GM21619 (cell line): ENCODE measurements at regions not wholly inside any gene's neighbourhood (a gene's known extent, or its start where the extent isn't known, plus 50 kb on each side); places are given as distances from the start of the nearest gene placed in this dataset.
"Not testable (repeated sequence)": the region's sequence is repeated elsewhere in the genome, so short reads cannot be mapped to it uniquely, and the experiment has no call there.

Source experiments
- ATAC-seq: cut with Tn5 transposase; IDR thresholded peaks from one replicate; pipeline ENCODE4 v1.9.1; 2021; ENCODE audit not compliant: unreplicated experiment

DNA sequence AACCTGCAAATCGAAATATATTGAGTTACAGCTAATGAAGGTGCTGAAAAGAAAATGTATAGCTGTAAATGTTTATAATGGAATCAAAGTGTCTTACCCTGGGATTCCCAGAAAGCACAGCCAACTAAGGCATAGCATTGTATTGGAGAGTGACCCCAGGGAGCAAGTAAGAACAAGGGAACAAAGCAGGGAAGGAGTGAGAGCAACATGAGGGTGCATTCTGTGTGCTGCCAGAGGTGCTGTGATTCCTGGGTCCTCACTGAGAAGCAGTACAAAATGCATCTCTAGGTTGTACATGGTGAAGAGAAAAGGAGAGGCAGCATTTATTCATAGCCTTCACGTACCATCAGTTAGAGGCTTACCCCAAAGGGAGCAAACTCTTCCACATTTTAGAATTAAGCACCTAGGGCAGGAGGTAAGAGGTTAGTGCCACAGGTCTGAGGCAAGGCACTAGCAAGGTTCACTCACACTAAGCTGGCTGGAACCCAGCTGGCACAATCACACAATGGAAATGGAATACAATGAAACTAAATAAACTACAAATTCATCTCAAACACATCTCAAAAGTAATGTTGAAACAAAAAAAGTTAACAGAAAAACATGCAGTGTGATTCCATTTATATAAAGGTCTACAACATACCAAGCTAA, 151.5 kb upstream of the C2CD4B start:
- no peak for ATAC-seq

DNA sequence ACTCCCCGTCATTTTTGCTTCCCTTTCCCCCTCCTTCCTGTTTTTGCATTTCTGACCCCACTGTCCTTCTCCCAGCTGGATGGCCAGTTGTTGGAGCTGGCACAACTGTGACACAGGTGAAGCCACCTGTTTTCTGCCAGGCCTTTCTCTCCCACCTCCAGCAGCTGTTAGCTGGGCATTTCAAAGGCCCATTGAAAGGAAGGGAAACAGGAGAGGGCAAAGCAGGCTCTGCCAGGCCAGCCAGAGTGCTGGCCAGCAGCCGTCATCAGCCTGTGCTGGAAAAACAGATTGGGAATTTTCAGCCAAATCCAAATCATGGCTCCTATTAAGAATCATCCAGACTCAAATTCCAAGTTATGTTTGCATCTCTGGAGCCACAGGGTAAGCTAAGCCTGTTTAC, 155.2 kb upstream of the C2CD4B start:
- no peak for ATAC-seq

GRCh38 chr15:62323353-62323890, 158.3 kb upstream of the C2CD4B start:
- ATAC-seq, result no peak

- no peak for ATAC-seq
These were observed 159.3 kb upstream of the C2CD4B start for GRCh38 chr15:62324382-62324781.

DNA sequence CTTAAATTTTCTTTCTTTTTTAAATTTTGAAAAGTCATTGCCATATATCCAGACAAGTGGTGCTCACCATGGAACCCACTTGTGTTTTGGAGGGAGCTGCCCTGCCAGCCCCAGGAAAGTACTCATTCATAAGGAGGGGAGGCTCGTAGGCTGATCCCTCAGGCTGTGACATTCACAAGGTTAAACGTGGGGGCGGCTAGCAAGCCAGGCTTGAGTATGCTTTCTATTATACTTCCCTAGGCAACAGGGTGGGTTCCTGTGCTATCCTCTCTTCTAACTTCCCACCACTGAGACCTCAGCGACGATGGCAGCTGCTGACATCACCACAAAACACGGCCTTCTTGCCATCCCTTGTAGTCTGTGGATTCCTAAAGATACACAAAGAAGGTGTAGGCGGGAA, 160.5 kb upstream of the C2CD4B start:
- no peak for ATAC-seq

DNA sequence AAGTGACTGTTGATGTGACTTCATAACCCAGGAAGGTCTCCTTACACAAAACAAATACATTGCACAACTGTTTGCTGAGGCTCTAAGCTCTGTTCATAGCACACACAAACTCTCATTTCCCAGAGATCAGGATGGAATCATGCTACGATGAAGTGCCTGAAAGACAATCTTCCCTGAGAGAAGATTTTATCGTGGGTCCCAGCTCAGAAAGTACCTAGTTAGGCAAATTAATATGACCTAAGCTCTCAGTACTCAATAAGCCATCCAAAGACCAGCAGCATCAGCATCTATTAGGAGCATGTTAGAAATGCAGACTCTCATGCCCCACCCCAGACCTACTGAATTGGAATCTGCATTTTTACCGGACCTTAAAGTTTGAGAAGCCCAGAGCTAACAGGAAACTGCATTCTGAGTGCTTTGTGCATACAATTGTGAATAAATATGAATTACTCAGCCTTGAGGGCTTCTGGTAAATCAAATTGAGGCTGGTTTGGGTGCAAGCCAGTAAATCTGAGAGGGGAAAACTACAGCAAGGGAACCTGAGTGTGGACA, 161.5 kb upstream of the C2CD4B start:
- ATAC-seq, result no peak

DNA sequence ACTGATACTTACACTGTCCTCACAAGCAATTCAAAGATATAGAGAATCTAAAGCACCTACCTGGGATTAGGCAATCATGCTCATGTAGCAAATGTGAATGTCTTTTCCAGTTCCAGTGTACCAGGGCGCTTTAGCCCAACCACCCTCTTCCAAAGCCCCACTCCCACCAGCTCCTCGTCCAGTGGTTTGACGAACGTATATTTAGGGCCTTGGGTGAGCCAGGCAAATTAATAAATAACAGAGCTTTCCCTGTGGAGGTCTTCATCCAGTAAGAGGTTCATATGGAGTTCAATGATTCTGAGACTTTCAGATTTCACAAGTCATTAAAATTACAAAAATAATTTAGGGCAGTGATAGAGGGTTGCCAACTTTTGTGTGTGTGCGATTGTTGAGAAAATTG, 162.3 kb upstream of the C2CD4B start:
- ATAC-seq, result no peak

DNA sequence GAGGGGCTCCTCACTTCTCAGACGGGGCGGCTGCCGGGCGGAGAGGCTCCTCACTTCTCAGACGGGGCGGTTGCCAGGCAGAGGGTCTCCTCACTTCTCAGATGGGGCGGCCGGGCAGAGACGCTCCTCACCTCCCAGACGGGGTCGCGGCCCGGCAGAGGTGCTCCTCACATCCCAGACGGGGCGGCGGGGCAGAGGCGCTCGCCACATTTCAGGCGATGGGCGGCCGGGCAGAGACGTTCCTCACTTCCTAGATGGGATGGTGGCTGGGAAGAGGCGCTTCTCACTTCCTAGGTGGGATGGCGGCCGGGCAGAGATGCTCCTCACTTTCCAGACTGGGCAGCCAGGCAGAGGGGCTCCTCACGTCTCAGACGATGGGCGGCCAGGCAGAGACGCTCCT, 167.4 kb upstream of the C2CD4B start:
- not testable (repeated sequence) for ATAC-seq

DNA sequence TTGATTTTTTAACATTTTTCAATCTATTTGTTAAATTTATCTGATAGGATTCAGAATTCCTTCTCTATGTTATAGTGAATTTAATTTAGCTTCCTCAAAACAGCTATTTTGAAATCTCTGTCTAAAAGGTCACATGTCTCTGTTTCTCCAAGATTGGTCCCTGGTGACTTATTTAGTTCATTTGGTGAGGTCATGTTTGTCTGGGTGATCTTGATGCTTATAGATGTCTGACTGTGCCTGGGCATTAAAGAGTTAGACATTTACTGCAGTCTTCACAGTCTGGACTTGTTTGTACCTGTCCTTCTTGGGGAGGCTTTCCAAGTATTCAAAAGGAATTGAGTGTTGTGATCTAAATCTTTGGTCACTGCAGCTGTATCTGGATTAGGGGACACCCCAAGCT, 169.5 kb upstream of the C2CD4B start:
- ATAC-seq, result no peak

DNA sequence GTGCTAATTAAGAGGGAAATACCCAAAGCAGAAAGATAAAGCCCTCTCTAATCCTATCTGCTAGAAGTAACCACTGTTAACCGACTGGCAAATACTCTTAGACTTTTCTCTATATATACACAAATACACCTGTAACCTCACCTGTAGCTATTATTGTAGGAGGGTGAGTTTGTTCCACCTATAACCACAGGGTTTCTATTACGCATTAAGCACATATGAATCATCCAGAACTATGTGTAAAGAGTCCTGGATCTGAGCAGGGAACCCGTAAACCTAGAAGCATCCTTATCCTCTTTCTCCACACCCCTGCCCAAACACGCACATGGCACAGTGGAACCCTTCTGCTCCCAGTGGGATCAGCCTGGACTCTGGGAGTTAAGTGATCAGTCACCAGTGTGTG, 172.8 kb upstream of the C2CD4B start:
- ATAC-seq, result no peak

DNA sequence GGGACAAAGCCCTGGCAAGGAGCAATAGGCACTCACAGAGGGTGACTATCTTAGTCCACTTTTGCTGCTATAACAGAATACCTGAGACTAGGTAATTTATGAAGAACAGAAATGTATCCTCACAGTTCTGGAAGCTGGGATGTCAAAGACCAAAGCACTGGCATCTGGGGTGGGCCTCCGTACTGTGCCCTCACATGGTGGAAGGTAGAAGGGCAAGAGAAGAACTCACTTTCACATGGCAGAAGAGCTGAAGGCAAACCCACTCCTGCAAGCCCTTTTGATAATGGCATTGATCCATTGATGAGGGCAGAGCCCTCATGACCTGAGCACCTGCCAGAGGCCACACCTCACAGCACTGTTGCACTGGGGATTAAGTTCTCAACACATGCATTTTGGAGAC, 173.4 kb upstream of the C2CD4B start:
- ATAC-seq, result no peak

DNA sequence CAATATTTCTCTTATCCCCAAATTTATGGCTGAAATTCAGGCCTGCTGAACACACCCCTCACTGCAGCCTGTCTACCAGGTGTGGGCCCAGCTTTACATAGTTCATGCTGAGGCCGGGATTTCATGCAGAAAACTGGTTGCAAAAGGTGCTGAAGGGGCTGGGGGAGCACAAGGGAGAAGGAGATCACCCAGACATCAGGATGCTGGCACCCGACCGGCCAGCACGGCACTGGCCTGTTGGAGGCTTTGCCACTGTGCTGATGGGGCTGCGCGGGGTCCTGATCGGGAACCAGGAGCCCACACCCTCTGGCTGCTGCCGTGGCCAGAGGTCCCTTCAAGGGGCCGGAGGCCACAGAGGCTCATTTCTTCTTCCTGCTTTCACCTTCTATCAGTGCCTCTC, 177.9 kb upstream of the C2CD4B start:
- ATAC-seq, result no peak

DNA sequence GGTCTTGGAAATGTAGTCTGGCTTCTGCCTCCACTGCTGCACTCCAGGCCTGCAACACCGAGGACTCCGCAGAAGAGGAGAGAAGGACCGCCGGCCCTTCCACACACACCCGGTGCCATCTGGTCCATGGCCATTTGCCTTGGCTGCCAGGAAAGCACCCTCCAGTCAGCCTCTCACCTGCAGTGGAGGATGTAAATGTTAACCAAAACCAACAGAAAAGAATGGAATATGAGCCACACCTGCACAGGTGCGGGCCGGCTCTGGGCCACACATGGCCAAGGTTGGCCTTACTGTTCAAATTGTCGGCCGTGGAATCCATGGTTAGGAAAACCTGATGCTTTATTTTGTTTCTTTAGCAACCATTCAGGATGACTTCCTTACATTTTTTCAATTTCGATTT, 178.3 kb upstream of the C2CD4B start:
- no peak for ATAC-seq

- peak; percentile 70 for ATAC-seq
These were observed 179.9 kb upstream of the C2CD4B start for GRCh38 chr15:62344806-62345539.

DNA sequence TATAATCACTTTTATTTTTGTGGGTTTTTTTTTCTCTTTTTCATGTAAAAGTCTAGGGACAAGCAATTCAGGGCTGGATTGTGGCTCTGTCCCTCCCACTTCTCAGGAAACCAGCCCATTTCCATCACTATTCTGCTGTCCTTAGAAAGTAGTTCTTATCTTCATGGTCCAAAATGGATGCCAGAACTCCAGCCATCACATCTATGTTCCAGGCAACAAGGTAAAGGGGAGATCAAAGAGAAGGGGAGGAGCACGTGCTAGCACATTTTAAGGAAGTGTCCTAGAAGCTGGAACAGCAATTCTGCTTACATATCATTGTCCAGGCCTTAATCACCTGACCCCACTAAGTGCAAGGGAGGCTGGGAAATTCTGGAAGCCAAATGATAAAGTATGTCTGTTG, 181.1 kb upstream of the C2CD4B start:
- no peak for ATAC-seq

GRCh38 chr15:62348118-62348517, 183.0 kb upstream of the C2CD4B start:
- no peak for ATAC-seq

DNA sequence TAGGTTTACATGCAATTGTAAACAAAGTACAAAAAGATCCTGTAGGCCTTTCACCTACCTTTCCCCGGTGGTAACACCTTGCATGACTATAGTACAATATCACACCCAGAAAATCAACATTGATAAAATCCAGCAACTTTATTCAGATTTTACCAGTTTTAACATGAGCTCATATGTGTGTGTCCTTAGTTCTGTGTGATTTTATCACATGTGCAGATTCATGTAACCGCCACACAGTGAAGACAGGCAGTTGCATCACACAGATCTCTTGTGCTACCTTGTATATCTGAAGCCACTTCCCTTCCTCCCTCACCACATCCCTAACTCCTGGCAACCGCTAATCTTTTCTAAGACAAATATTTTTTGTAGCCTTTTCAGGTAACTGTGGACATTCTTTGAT, 183.5 kb upstream of the C2CD4B start:
- no peak for ATAC-seq

GRCh38 chr15:62352817-62353216, 187.7 kb upstream of the C2CD4B start:
- ATAC-seq, result no peak

GRCh38 chr15:62357431-62357830, 192.3 kb upstream of the C2CD4B start:
- ATAC-seq, result no peak

DNA sequence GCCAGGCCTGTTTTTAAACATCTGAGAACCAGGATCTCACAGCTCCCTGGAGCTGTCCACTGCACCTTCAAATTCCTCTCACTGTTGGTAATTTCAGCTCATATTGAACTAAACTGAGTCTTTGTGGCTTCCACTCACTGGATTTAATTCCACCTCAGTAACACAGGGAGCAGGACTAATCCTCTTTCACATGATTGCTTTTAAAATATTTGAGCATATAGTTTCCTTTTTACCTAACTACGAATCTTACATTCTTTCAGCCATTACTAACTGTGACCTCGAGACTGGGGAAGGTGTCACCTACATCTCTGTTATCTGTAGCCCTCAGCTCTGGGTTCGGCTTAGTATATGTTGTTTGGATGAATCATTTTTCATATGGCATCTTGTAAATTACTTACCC, 194.3 kb upstream of the C2CD4B start:
- ATAC-seq, result no peak

DNA sequence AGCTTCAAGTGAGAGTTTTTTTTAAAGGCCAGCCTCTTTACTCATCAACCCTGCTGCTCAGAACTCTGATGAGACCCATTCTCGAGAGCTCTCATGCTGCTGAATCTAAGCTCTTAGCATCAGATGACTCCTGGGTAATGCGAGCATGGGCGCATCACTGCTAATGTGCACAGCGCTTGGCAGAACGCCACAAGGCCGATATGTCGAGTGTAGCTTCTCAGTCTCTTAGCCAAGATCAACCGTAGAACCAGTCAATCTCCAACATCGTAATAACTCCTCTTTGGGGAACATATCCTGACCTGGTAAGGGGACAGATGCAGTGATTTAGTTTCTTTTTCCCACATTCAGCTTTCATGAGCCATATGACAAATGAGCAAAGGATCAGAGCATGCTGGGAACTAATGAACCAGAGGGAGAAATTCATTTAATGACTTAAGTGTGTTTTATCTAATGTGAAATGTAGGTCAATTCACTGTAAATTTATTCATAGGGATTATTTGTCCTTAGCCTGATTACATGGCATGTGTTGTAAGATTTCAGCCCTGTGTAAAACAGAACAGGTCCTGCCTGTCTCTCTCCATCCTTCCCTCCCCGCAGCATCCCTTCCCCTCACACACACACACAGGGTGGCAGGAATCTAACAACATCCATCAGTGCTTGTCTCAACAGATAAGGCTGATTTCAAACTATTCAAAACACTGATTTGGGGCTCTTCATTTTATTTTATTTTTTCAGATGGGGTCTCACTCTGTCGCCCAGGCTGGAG, 195.4 kb upstream of the C2CD4B start:
- no peak for ATAC-seq

DNA sequence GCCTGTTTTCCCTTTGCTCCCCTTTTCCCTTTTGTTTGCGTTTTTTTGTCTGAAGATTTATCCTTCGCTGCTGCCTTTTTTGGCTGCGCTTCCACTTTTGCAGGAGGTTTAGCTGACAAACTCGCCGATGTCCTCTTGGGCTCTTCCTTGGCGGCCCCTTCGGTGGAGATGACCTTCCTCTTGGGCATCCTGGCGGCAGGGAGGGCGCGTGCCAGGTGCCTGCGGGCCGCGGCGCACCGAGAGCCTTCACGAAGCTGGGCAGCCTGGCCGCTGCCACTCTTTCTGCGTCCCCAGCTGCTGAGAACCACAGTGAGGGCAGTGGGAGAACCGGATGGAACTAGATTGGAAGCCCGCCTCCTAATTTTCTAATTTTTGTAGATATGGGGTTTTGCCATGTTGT, 197.1 kb upstream of the C2CD4B start:
- no peak for ATAC-seq
